Subcutaneous abdominal adipose tissue (tissue), 5 donors: ENCODE measurements at regions not wholly inside any gene's neighbourhood (a gene's known extent, or its start where the extent isn't known, plus 50 kb on each side); places are given as distances from the start of the nearest gene placed in this dataset.

Source experiments
- H3K27ac ChIP-seq: one replicate; pipeline ENCODE4 v1.7.0; 2013; ENCODE audit warnings: low read depth, mild to moderate bottlenecking, inconsistent platforms, low read length, moderate library complexity
- H3K27me3 ChIP-seq, 5 donors: one replicate each; pipeline ENCODE4 v1.7.0; 2013; ENCODE audit warnings: low read length in 5 of 5, inconsistent platforms in 1 of 5; ENCODE audit not compliant: control insufficient read depth in 5 of 5, insufficient read depth in 4 of 5
- H3K36me3 ChIP-seq, 5 donors: one replicate each; pipeline ENCODE4 v1.7.0; 2013; ENCODE audit warnings: low read length in 5 of 5; ENCODE audit not compliant: control insufficient read depth in 5 of 5, insufficient read depth in 5 of 5
- H3K4me1 ChIP-seq, 5 donors: one replicate each; pipeline ENCODE4 v1.7.0; 2013; ENCODE audit warnings: low read length in 5 of 5, mild to moderate bottlenecking in 3 of 5, moderate library complexity in 1 of 5; ENCODE audit not compliant: control insufficient read depth in 5 of 5, insufficient read depth in 5 of 5
- H3K4me3 ChIP-seq, 5 donors: one replicate each; pipeline ENCODE4 v1.7.0; 2013; ENCODE audit warnings: low read length in 5 of 5, low read depth in 1 of 5
- H3K9ac ChIP-seq, 5 donors: one replicate each; pipeline ENCODE4 v1.7.0; 2013; ENCODE audit warnings: low read length in 5 of 5, mild to moderate bottlenecking in 4 of 5, moderate library complexity in 3 of 5
- H3K9me3 ChIP-seq, 5 donors: one replicate each; pipeline ENCODE4 v1.7.0; 2013; ENCODE audit warnings: low read length in 5 of 5; ENCODE audit not compliant: control insufficient read depth in 5 of 5
- donor health status: healthy.
- donor health status: healthy.
- donor health status: healthy.
- donor health status: healthy.
- donor health status: healthy.

DNA sequence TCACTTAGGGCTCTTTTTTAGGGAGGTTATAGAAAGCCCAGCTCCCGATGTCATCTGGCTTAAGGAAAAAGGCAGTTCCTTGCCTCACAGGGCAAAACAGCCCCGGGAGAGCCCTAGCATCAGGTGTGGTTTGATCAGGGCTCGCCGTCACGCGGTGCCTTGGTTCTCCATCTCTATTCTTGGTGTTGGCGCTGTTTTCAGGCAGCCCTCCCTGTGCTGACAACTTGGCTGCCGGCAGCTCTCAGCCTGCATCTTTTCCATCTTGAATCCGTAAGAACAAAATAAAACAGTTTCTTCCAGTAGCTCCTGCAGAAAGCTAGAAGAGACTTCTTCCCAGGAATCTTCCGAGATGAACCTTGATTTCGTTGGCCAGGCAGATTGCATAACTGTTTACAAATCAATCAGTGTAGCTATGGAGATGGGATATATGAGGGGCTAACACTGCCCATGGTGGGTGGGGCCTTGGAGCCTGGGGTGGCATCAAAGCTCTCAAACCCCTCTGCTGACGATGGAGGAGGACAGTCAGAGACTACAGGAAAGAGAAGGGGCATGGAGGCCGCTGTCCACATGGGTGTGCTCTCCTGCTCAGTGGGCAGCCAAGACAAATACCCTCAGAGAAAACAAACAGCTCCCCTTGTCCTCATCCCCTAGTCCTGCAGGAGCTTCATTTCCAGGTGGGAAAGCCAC lies 370.7 kb upstream of the C1orf174 start:
- Histone ChIP-seq H3K27ac (no peak overlapping the region), H3K9ac (no peak overlapping the region), H3K4me1 (no peaks in the 10 kb centered on the region), H3K4me3 (no peak overlapping the region), H3K36me3 (no peaks in the 10 kb centered on the region), H3K9me3 (peaks cover 5 to 11% (median 10%) of the 10 kb centered on the region in 5 donors), H3K27me3 (peaks cover 6 to 24% (median 10%) of the 10 kb centered on the region in 5 donors)

DNA sequence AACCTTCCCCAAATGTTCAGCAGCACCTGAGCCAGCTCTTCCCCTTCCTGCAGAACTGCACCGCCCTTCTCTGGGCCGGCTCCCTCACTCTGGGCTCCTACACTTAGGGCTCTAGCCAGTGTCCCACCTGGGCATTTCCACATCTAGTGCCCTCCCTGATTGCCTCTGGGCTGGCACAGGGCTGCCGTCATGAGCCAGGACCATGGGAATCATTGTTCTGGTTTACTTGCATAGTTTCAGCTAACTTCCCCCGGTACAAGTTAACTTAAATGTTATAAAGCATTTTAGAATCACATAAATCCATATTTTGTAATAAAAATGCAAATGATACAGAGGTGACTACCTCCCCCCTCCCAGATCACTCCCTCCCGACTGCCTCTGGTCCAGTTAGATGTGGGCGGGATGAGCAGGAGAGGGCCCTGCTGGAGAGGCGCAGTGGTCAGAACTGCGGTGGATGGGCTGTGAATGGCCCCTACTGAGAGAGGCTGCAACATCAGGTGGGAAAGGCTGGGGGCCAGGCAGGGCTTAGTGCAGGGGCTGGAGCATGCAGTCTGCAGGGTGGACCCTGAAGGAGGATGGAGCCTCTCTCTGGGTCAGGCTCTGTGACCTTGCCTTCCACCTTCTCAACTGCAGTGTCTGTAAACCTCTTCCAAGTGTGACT lies 371.4 kb upstream of the C1orf174 start:
- H3K27ac ChIP-seq = no peak overlapping the region
- H3K4me3 ChIP-seq = no peak overlapping the region
- peaks cover 5 to 15% (median 10%) of the 10 kb centered on the region in 5 donors for H3K9me3 ChIP-seq
- H3K4me1 ChIP-seq = no peaks in the 10 kb centered on the region
- H3K9ac ChIP-seq = no peak overlapping the region
- H3K36me3 ChIP-seq = no peaks in the 10 kb centered on the region
- H3K27me3 ChIP-seq = peaks cover 6 to 23% (median 12%) of the 10 kb centered on the region in 5 donors

DNA sequence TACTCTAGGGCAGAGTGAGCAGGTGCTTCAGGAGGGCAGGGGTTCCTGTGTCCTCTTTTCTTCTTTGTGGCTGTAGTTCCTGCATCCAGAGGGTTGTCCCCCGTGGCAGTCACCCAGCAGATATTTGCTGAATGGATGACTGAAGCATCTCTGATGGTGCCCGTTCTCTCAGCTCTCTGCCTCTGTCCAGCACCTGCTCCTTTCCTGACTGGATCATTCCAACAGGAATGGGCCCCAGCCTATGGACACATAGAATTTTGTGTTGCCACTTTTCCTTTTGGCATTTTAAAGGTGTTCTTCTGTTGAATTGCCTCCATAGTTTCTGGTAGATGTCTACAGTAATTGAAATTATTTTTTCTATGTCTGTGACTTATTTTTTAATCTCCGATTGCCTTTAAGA lies 372.5 kb upstream of the C1orf174 start:
- peaks cover 7 to 26% (median 18%) of the 10 kb centered on the region in 5 donors for H3K9me3 ChIP-seq
- peaks cover 6 to 23% (median 12%) of the 10 kb centered on the region in 5 donors for H3K27me3 ChIP-seq
- H3K4me1 ChIP-seq = no peaks in the 10 kb centered on the region

DNA sequence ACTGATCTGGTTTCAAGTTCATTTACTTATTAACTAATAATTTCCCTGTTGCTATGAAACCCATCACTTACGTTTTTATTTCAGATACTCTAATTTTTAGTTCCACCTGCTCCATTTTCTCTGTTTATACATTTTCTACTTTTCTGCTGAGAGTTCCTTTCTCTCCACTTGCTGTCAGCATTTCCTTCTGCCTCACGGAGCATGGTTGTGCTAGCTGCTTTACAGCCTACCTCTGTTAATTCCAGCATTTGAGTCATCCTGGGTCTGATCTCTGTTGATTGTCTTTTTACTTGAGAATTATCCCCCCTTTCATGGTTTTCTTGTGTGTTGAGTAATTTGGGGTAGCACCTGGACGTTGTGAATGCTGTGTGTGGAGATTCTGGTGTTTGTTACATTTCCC lies 373.2 kb upstream of the C1orf174 start:
- Histone ChIP-seq H3K36me3 (no peaks in the 10 kb centered on the region), H3K27me3 (peaks cover 2 to 17% (median 6%) of the 10 kb centered on the region in 5 donors), H3K9ac (no peak overlapping the region), H3K4me3 (no peak overlapping the region), H3K9me3 (peaks cover 9 to 32% (median 23%) of the 10 kb centered on the region in 5 donors), H3K27ac (no peak overlapping the region), H3K4me1 (no peaks in the 10 kb centered on the region)

More for the DNA sequence above, 372.5 kb upstream of the C1orf174 start:
- no peak overlapping the region for H3K27ac ChIP-seq
- H3K36me3 ChIP-seq = no peaks in the 10 kb centered on the region
- H3K4me3 ChIP-seq = no peak overlapping the region
- no peak overlapping the region for H3K9ac ChIP-seq

DNA sequence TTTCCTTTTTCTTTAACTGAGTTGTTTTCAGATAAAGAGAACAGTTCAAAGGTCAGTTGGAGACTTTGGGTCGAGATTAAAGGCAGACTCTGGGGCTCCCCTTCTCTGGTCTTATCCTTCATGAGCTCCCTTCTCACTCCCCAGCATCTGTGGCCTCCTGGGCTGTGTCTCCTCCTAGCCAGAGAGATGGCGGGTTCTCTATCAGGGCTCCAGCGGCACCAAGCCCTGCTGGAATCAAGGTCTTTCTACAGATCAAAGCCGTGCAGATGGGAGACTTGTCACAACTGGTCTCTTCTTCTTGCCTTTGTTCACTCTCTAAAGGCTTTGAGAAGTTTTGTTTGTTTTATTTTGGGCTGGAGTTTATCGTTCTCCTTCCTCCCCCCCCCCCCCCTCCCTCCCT lies 373.7 kb upstream of the C1orf174 start:
- peaks cover 0 to 13% (median 6%) of the 10 kb centered on the region in 5 donors for H3K27me3 ChIP-seq
- H3K4me1 ChIP-seq = no peaks in the 10 kb centered on the region
- H3K9me3 ChIP-seq = peaks cover 9 to 35% (median 25%) of the 10 kb centered on the region in 5 donors
- no peak overlapping the region for H3K27ac ChIP-seq
- no peak overlapping the region for H3K9ac ChIP-seq
- no peaks in the 10 kb centered on the region for H3K36me3 ChIP-seq
- H3K4me3 ChIP-seq = no peak overlapping the region

DNA sequence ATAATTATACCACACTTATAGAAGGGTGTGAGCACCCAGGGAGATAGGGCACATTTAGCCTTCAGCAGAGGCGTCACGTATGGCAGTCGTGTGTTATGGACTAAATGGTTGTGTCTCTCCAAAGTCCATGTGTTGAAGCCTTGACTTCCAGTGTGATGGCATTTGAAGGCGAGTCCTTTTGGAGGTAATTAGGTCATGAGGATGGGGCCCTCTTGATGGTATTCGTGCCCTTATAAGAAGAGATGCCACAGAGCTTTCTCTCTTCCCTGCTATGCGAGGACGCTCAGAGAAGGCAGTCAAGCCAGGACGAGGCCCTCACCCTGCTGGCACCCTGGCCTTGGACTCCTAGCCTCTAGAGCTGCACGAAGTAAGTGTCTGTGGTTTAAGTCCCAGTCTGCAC lies 375.0 kb upstream of the C1orf174 start:
- Histone ChIP-seq H3K36me3 (no peaks in the 10 kb centered on the region), H3K4me1 (no peaks in the 10 kb centered on the region), H3K27me3 (peaks cover 0 to 13% (median 6%) of the 10 kb centered on the region in 5 donors), H3K4me3 (no peak overlapping the region), H3K9ac (no peak overlapping the region), H3K27ac (no peak overlapping the region), H3K9me3 (peaks cover 11 to 46% (median 29%) of the 10 kb centered on the region in 5 donors)

DNA sequence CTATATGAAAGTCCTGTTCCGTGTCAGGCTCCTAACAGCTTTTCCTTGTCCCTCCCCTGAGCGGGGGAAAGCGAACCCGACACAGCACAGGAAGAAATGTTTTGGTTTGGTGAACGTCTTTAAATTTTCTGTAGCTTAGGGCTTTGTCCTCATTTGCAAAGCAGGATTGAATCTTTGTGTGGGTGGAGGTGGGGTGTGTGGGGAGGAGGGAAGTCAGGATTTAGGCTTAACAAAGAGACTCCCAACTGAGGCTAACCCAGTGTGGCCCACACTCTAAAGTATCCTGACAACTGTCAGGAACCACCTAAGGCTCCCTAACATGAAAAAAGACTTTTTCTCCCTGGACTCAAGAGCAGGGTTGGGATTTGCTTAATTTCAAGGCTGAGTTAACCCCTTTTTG lies 376.2 kb upstream of the C1orf174 start:
- peaks cover 0 to 13% (median 6%) of the 10 kb centered on the region in 5 donors for H3K27me3 ChIP-seq
- H3K4me1 ChIP-seq = no peaks in the 10 kb centered on the region
- no peak overlapping the region for H3K9ac ChIP-seq
- no peak overlapping the region for H3K4me3 ChIP-seq
- H3K9me3 ChIP-seq = peaks cover 11 to 46% (median 29%) of the 10 kb centered on the region in 5 donors
- H3K27ac ChIP-seq = no peak overlapping the region
- no peaks in the 10 kb centered on the region for H3K36me3 ChIP-seq

DNA sequence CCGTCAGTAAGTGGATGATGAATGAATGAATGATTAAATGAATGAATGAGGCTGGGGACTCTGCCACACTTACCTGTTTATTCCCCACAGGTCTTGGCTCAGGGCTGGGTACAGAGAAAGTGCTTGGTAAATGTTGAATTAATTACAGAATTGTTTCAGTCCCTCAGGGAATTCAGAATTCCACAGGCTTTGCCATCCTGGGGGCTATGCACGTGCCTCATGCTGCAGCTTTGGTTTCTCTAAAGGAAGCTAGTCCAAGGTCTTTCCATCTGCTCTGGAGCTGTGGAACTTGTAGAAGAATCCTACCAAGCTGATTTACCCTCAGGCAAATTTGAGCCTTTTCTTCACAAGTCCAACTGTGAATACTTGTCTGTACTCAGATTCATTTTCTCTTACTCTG lies 376.8 kb upstream of the AJAP1 start:
- no peak overlapping the region for H3K4me3 ChIP-seq
- peaks cover 11 to 48% (median 29%) of the 10 kb centered on the region in 5 donors for H3K9me3 ChIP-seq
- H3K27ac ChIP-seq = no peak overlapping the region
- H3K36me3 ChIP-seq = no peaks in the 10 kb centered on the region
- H3K9ac ChIP-seq = no peak overlapping the region
- H3K27me3 ChIP-seq = peaks cover 0 to 11% (median 6%) of the 10 kb centered on the region in 5 donors
- no peaks in the 10 kb centered on the region for H3K4me1 ChIP-seq

DNA sequence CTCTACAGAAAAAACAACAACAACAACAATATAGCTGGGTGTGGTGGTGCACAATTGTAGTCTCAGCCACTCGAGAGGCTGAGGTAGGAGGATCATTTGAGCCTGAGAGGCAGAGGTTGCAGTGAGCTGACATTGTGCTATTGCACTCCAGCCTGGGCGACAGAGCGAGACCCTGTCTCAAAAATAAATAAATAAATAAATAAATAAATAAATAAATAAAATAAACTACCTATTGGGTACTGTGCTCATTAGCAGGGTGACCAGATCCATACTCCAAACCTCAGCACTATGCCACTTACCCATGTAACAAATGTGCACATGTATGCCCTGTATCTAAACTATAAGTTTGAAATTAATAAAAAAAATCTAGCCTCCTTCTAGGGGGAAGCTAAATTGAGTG lies 369.4 kb upstream of the AJAP1 start:
- Histone ChIP-seq H3K9ac (no peak overlapping the region), H3K4me3 (no peak overlapping the region), H3K9me3 (peaks cover 0 to 10% (median 2%) of the 10 kb centered on the region in 5 donors), H3K4me1 (no peaks in the 10 kb centered on the region), H3K27ac (no peak overlapping the region), H3K36me3 (no peaks in the 10 kb centered on the region), H3K27me3 (peaks cover 0 to 4% (median 0%) of the 10 kb centered on the region in 5 donors)

DNA sequence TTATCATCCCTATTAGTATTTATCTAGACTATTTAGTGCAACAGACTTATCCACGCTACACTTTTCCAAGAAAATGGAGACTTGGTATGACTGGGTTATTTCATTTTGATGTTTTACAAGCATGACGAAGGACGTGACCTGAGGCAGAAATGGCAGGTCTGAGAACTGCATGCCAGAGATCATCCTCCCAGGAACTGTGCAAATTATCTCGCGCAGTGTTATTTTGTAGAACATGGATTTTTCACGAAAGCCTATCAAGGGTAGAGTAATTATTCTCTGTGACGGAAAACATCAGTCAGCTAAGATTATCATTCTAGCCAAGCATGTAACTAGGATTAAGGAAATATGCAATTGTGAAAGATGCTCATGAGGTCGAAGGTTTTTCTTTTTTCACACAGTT lies 361.5 kb upstream of the AJAP1 start:
- H3K9me3 ChIP-seq = peaks cover 0 to 8% (median 3%) of the 10 kb centered on the region in 5 donors
- H3K27ac ChIP-seq = no peak overlapping the region
- peaks cover 0 to 4% (median 4%) of the 10 kb centered on the region in 5 donors for H3K27me3 ChIP-seq
- no peak overlapping the region for H3K9ac ChIP-seq
- no peaks in the 10 kb centered on the region for H3K4me1 ChIP-seq
- H3K4me3 ChIP-seq = no peak overlapping the region
- H3K36me3 ChIP-seq = no peaks in the 10 kb centered on the region
